ENCODE measurements at regions not wholly inside any gene's neighbourhood (a gene's known extent, or its start where the extent isn't known, plus 50 kb on each side); places are given as distances from the start of the nearest gene placed in this dataset.

DNA sequence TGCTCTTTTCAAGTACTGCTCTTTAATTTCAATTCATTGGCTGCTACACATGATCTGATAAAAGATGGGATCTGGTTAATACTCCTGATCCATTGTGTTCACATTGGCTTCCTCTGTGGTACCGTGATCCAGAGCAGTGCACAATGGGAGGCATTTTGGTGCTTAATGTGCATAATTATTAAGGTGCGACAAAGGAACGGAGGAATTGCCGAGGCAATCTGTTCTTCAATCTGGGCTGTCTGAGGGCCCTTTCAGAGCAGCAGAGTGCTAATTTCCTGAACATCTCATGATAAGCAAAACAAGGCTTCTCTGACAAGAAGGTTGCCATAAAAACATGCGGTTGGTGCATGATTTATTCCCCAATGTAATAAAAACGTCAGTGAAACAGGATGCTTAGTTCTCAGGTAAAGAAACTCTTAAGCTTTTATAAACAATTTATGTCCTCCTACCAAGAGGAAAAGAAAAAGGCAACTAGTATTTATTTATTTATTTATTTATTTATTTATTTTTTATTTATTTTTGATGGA is 64.0 kb upstream of the EPHA3 start:
- Histone ChIP-seq H3K79me2 (ENCODE audit: control insufficient read depth, insufficient read depth, low read length) (no peaks in the 10 kb centered on the region), H3K36me3 (ENCODE audit: control insufficient read depth in 2 of 2, insufficient read depth in 2 of 2, low read length in 1 of 2) (no peaks in the 10 kb centered on the region), H2AFZ (ENCODE audit: control insufficient read depth, low read depth, low read length) (no peak overlapping the region), H3K9ac (ENCODE audit: control insufficient read depth, insufficient read depth, low read length) (no peak overlapping the region), H3K9me3 (replicated peaks; ENCODE audit: control insufficient read depth, insufficient read depth, low read length) (no peaks in the 10 kb centered on the region), H3K27ac (ENCODE audit: control insufficient read depth, insufficient read depth) (no peak overlapping the region), H3K27me3 (replicated peaks in 1 of 2; ENCODE audit: control insufficient read depth in 2 of 2, insufficient read depth in 2 of 2, low read length in 1 of 2) (no peaks in the 10 kb centered on the region), H4K20me1 (ENCODE audit: control insufficient read depth, insufficient read depth) (no peaks in the 10 kb centered on the region), H3K4me2 (ENCODE audit: control insufficient read depth, insufficient read depth) (no peak overlapping the region), H3K4me3 (no peak overlapping the region), H3K4me1 (ENCODE audit: control insufficient read depth, insufficient read depth, low read length) (no peaks in the 10 kb centered on the region)
- under 1% methylated on average over 6 of the region's 6 CpGs for WGBS (ENCODE audit: insufficient coverage, insufficient replicate concordance, low lambda C conversion rate, missing lambda C conversion rate)
- ATAC-seq (no peak), FAIRE-seq (no peak), DNase-seq (ENCODE audit: low read depth, low spot score) (no peak)
- POLR2A ChIA-PET = no interaction called here
- in situ Hi-C loops (cut with MboI) = no loop called here
- RAD21 ChIA-PET (ENCODE audit: unreplicated experiment) = no interaction called here
- CTCF ChIA-PET = no interaction called here
- intact Hi-C loops (cut with micrococcal nuclease; ENCODE audit: unreplicated experiment) = no loop called here
- SMC1A ChIA-PET (ENCODE audit: uncharacterized antibody, unreplicated experiment) = no interaction called here
- BruUV-seq (replicated peaks) = no TSS peak
- TF ChIP-seq WRNIP1 (IDR thresholded peaks at IDR 0.05; ENCODE audit: borderline replicate concordance, low read depth, low read length) (no peak), NFIC (IDR thresholded peaks at IDR 0.05; ENCODE audit: low read depth, low read length) (no peak), KLF5 (IDR thresholded peaks at IDR 0.05; ENCODE audit: partially characterized antibody) (no peak), CHD2 (IDR thresholded peaks at IDR 0.05; ENCODE audit: borderline replicate concordance, low read depth, low read length) (no peak), ZNF384 (IDR thresholded peaks at IDR 0.05; ENCODE audit: borderline replicate concordance, low read depth, low read length) (no peak)

- no peaks in the 10 kb centered on the region for H3K36me3 ChIP-seq (ENCODE audit: control insufficient read depth in 2 of 2, insufficient read depth in 2 of 2, low read length in 1 of 2)
- RAD21 ChIA-PET (ENCODE audit: unreplicated experiment) = no interaction called here
- intact Hi-C loops (cut with micrococcal nuclease; ENCODE audit: unreplicated experiment) = no loop called here
- no peak overlapping the region for H3K27ac ChIP-seq (ENCODE audit: control insufficient read depth, insufficient read depth)
- no peak overlapping the region for H3K9ac ChIP-seq (ENCODE audit: control insufficient read depth, insufficient read depth, low read length)
- no peak for ATAC-seq
- SMC1A ChIA-PET (ENCODE audit: uncharacterized antibody, unreplicated experiment) = interaction anchor here (1.0 kb wide), 1 partner anchor 18 kb away, joined by 4 read pairs; no protein-coding TSS in a partner anchor
- H3K27me3 ChIP-seq (replicated peaks in 1 of 2; ENCODE audit: control insufficient read depth in 2 of 2, insufficient read depth in 2 of 2, low read length in 1 of 2) = no peaks in the 10 kb centered on the region
- DNase-seq (ENCODE audit: low read depth, low spot score) = no peak
- H3K4me2 ChIP-seq (ENCODE audit: control insufficient read depth, insufficient read depth) = no peak overlapping the region
- H3K4me3 ChIP-seq = no peak overlapping the region
- in situ Hi-C loops (cut with MboI) = no loop called here
- POLR2A ChIA-PET = no interaction called here
- WGBS (ENCODE audit: insufficient coverage, insufficient replicate concordance, low lambda C conversion rate, missing lambda C conversion rate) = 0% methylated on average over 1 of the region's 1 CpG
- CTCF ChIA-PET = interaction anchor here (0.8 kb wide), 1 partner anchor 9 kb away, joined by 3 read pairs; no protein-coding TSS in a partner anchor
- no TSS peak for BruUV-seq (replicated peaks)
- no peak overlapping the region for H2AFZ ChIP-seq (ENCODE audit: control insufficient read depth, low read depth, low read length)
- H3K79me2 ChIP-seq (ENCODE audit: control insufficient read depth, insufficient read depth, low read length) = no peaks in the 10 kb centered on the region
- H4K20me1 ChIP-seq (ENCODE audit: control insufficient read depth, insufficient read depth) = no peaks in the 10 kb centered on the region
- FAIRE-seq = no peak
- H3K4me1 ChIP-seq (ENCODE audit: control insufficient read depth, insufficient read depth, low read length) = no peaks in the 10 kb centered on the region
- H3K9me3 ChIP-seq (replicated peaks; ENCODE audit: control insufficient read depth, insufficient read depth, low read length) = no peaks in the 10 kb centered on the region
- TF ChIP-seq PRDM15 (CRISPR knock-in tag; IDR thresholded peaks at IDR 0.05) = no peak
- no peak for TF ChIP-seq CUX1 (IDR thresholded peaks at IDR 0.05; ENCODE audit: insufficient replicate concordance, low read depth, low read length)
- TF ChIP-seq RB1 (IDR thresholded peaks at IDR 0.05; ENCODE audit: borderline replicate concordance) = no peak
These were observed 60.8 kb upstream of the EPHA3 start for GRCh38 chr3:89046661-89047060.

All from GM12878 (cell line).